GM10266 (cell line): ENCODE measurements at regions not wholly inside any gene's neighbourhood (a gene's known extent, or its start where the extent isn't known, plus 50 kb on each side); places are given as distances from the start of the nearest gene placed in this dataset.

Source experiments
- DNase-seq: peaks from one replicate; pipeline ENCODE4 v3.0.0; 2012; ENCODE audit errors: extremely low spot score
- TF ChIP-seq, protein P1 (sequence below): IDR thresholded peaks from 2 replicates; pipeline ENCODE4 v1.5.1; 2012; ENCODE audit warnings: mild to moderate bottlenecking, low read depth; ENCODE audit not compliant: control insufficient read depth, insufficient read depth; ENCODE audit errors: missing control alignments

DNA sequence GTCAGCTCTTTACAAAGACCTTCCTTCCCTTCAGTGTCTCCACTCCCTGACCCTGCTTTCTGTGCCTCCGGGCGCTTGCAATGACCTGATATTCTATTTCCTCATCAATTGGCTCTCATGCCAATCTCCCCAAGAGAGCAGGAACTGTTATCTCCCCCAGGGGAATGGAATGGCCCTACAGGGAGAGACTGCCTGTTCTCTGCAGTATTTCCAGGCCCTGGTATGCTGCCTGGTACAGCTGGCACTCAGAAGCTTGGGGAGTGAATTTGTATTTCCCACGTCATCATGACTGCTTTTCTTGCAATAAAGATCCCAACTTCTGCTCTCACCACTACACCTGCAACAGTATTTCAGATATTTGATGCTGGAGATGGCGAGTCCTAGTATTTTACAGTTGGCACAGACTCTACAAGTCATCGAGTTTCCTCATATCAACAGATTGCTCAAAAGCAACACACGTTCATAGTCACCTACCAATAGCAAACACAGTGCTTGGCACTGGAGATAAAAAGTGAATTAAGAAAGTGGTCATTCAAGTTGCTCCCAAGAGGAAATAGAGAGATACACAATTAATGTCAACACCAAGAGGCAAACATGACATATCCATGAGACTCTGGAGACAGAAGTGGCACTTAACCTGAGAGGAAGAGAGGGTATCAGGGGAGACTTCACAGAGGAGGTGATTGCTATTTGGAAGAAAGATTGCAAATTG is 90.5 kb upstream of the EGFL6 start:
- TF ChIP-seq, protein P1, sequence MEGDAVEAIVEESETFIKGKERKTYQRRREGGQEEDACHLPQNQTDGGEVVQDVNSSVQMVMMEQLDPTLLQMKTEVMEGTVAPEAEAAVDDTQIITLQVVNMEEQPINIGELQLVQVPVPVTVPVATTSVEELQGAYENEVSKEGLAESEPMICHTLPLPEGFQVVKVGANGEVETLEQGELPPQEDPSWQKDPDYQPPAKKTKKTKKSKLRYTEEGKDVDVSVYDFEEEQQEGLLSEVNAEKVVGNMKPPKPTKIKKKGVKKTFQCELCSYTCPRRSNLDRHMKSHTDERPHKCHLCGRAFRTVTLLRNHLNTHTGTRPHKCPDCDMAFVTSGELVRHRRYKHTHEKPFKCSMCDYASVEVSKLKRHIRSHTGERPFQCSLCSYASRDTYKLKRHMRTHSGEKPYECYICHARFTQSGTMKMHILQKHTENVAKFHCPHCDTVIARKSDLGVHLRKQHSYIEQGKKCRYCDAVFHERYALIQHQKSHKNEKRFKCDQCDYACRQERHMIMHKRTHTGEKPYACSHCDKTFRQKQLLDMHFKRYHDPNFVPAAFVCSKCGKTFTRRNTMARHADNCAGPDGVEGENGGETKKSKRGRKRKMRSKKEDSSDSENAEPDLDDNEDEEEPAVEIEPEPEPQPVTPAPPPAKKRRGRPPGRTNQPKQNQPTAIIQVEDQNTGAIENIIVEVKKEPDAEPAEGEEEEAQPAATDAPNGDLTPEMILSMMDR, result no peak
- no peak for DNase-seq

DNA sequence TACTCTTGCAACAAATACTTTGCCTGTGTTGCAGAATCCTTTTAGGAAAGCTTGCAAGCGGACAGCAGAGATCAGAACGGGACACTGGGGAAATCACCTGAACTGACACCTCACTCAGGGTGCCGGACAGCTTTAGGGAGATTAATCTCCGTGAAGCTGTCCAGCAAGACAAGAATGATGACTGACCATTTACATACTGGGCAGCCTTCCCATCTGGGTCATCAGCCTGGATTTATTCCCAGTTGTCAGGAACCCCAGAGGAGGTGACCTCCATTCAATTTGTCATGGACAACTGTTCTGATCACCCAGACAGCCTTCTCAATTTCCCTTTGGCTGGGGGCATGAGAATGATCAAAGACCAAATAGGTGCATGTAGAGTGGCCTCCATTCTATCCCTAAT is 93.0 kb upstream of the EGFL6 start:
- no peak for DNase-seq
- TF ChIP-seq, protein P1, result no peak

DNA sequence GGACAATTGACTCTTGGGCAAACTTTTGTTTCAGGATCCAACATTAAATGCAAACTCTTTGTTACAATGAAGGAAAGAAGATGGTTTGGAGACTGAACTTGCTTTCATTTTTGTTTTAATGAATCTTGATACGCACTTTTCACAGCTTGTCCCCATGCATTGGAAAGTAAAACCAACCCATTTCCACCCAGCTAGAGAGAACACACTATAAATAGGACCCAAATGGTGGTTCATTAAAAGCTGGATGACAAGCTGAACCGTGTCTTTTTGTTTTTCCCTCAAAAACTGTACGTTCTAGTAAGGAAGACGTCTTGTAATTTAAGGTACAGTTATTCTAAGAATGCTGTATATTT is 95.3 kb upstream of the EGFL6 start:
- DNase-seq, result peak; percentile 14
- TF ChIP-seq, protein P1, result no peak

DNA sequence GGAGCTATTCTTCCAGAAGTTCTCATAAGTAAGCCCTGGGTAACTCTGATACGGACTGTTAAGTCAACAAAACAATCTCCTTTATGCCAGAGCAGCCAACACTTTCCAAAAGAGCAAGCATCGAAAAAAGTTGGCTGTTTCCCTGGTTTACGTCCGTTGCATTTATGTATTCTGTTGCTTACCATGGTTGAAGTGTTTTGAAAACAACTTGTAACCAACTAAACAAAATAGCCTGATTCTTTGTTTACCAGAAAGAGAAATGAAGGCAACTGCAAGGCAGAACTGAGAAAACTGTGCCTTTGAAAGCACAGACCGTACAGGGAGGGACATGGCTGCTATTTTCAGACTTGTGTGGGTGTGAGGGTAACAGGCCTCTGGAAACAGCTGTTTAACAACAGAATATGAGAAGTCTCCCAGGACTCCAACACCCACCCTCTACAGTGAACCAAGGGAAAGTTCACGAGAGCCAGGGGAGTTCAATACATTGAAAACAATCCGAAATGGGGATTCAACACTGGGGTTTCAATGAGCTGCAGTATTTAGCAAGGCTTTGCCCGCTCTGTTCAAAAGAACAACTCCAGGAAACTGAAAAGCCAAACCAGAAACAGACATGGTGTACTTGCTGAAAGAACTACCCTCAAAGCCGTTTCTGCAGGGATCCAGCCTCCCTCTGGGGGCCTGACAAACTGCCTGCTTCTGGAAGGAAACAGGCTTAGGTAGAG is 95.8 kb upstream of the EGFL6 start:
- TF ChIP-seq, protein P1, result no peak
- DNase-seq, result peak; percentile 19

DNA sequence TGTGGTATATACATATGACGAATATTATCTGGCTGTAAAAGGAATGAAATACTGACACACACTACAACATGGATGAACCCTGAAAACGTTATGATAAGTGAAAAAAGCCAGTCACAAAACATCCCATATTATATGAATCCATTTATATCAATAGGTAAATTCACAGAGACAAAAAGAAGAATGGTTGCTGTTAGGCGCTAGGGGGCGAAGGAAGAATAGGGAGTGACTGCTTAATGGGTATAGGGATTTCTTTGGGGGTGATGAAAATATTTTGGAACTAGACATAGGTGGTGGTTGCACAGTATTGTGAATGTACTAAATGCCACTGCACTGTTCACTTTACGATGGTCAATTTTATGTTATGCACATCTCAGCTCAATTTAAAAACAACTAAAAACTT is 96.4 kb upstream of the EGFL6 start:
- TF ChIP-seq, protein P1, result peak; percentile 29
- no peak for DNase-seq

DNA sequence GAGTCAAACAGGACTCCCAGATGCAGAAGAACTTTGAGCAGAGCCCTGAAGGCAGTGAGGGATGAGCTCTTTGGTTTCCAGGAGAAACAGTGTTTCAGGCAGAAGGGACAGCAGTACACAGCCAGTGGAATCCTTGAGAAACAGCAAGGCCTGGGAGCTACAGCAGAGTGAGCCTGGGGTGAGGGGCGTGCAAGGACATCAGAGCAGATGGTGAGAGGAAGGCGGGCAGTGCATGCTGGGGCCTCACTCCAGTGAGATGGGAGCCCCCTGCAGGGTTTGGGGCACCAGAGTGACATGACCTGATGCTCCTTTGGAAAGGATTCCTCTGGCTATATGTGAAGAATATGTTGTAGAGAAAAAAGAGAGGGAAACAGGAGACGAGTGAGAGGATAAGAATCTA is 98.1 kb upstream of the EGFL6 start:
- TF ChIP-seq, protein P1, result no peak
- no peak for DNase-seq

DNA sequence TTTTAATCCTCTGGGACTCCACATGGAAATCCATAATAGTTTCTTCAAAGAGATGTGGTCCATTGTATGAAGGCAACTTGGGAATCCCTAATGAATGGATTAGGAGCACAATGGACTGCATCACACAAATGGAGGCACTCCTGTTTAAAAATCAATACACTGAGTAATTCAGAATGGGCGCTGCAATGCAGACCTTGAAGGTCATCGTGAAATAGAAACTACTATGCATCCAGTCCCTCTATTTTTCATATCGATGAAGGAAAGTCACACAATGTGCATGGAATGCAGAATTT is 98.8 kb upstream of the EGFL6 start:
- no peak for DNase-seq
- TF ChIP-seq, protein P1, result no peak
